ENCODE measurements at regions not wholly inside any gene's neighbourhood (a gene's known extent, or its start where the extent isn't known, plus 50 kb on each side); places are given as distances from the start of the nearest gene placed in this dataset.

GRCh38 chr2:492178-492577 is 185.0 kb downstream of the TMEM18 start:
- no peaks in the 10 kb centered on the region for H3K36me3 Mint-ChIP-seq (ENCODE audit: unreplicated experiment)
- no peak overlapping the region for H3K4me3 Mint-ChIP-seq (ENCODE audit: unreplicated experiment)
- TF ChIP-seq CTCF (IDR thresholded peaks at IDR 0.05): no peak
- peaks cover 23% of the 10 kb centered on the region for H3K27me3 Mint-ChIP-seq (ENCODE audit: unreplicated experiment)
- no peak for DNase-seq (ENCODE audit: extremely low spot score, unreplicated experiment)
- H3K9me3 Mint-ChIP-seq (ENCODE audit: unreplicated experiment): no peaks in the 10 kb centered on the region
- H3K27ac Mint-ChIP-seq (ENCODE audit: unreplicated experiment): no peak overlapping the region
- H3K4me1 Mint-ChIP-seq (ENCODE audit: unreplicated experiment): no peaks in the 10 kb centered on the region

- H3K36me3 Mint-ChIP-seq (ENCODE audit: unreplicated experiment): no peaks in the 10 kb centered on the region
- peaks cover 29% of the 10 kb centered on the region for H3K27me3 Mint-ChIP-seq (ENCODE audit: unreplicated experiment)
- no peaks in the 10 kb centered on the region for H3K4me1 Mint-ChIP-seq (ENCODE audit: unreplicated experiment)
- no peak overlapping the region for H3K27ac Mint-ChIP-seq (ENCODE audit: unreplicated experiment)
- no peak for DNase-seq (ENCODE audit: extremely low spot score, unreplicated experiment)
- H3K9me3 Mint-ChIP-seq (ENCODE audit: unreplicated experiment): no peaks in the 10 kb centered on the region
- no peak overlapping the region for H3K4me3 Mint-ChIP-seq (ENCODE audit: unreplicated experiment)
- no peak for TF ChIP-seq CTCF (IDR thresholded peaks at IDR 0.05)
Measured at GRCh38 chr2:489838-490237, 187.4 kb downstream of the TMEM18 start.

GRCh38 chr2:489084-489483 is 188.1 kb downstream of the TMEM18 start:
- no peak overlapping the region for H3K4me3 Mint-ChIP-seq (ENCODE audit: unreplicated experiment)
- H3K4me1 Mint-ChIP-seq (ENCODE audit: unreplicated experiment): no peaks in the 10 kb centered on the region
- no peaks in the 10 kb centered on the region for H3K9me3 Mint-ChIP-seq (ENCODE audit: unreplicated experiment)
- no peaks in the 10 kb centered on the region for H3K36me3 Mint-ChIP-seq (ENCODE audit: unreplicated experiment)
- no peak for TF ChIP-seq CTCF (IDR thresholded peaks at IDR 0.05)
- no peak for DNase-seq (ENCODE audit: extremely low spot score, unreplicated experiment)
- H3K27ac Mint-ChIP-seq (ENCODE audit: unreplicated experiment): no peak overlapping the region
- H3K27me3 Mint-ChIP-seq (ENCODE audit: unreplicated experiment): peaks cover 35% of the 10 kb centered on the region

GRCh38 chr2:487186-488079 is 189.8 kb downstream of the TMEM18 start:
- no peaks in the 10 kb centered on the region for H3K9me3 Mint-ChIP-seq (ENCODE audit: unreplicated experiment)
- no peak overlapping the region for H3K27ac Mint-ChIP-seq (ENCODE audit: unreplicated experiment)
- DNase-seq (ENCODE audit: extremely low spot score, unreplicated experiment): no peak
- peaks cover 47% of the 10 kb centered on the region for H3K27me3 Mint-ChIP-seq (ENCODE audit: unreplicated experiment)
- TF ChIP-seq CTCF (IDR thresholded peaks at IDR 0.05): no peak
- no peaks in the 10 kb centered on the region for H3K36me3 Mint-ChIP-seq (ENCODE audit: unreplicated experiment)
- H3K4me1 Mint-ChIP-seq (ENCODE audit: unreplicated experiment): no peaks in the 10 kb centered on the region
- no peak overlapping the region for H3K4me3 Mint-ChIP-seq (ENCODE audit: unreplicated experiment)

- Mint-ChIP-seq H3K4me3 (ENCODE audit: unreplicated experiment) (no peak overlapping the region), H3K9me3 (ENCODE audit: unreplicated experiment) (no peaks in the 10 kb centered on the region), H3K36me3 (ENCODE audit: unreplicated experiment) (no peaks in the 10 kb centered on the region), H3K27ac (ENCODE audit: unreplicated experiment) (no peak overlapping the region), H3K27me3 (ENCODE audit: unreplicated experiment) (peaks cover 43% of the 10 kb centered on the region), H3K4me1 (ENCODE audit: unreplicated experiment) (no peaks in the 10 kb centered on the region)
- no peak for TF ChIP-seq CTCF (IDR thresholded peaks at IDR 0.05)
- no peak for DNase-seq (ENCODE audit: extremely low spot score, unreplicated experiment)
Measured at GRCh38 chr2:486371-486770, 190.8 kb downstream of the TMEM18 start.
